GM12878 (cell line): ENCODE measurements at regions not wholly inside any gene's neighbourhood (a gene's known extent, or its start where the extent isn't known, plus 50 kb on each side); places are given as distances from the start of the nearest gene placed in this dataset.
A peak's percentile ranks its signal among the peaks of the same experiment; 100 is the strongest.

Experiments
- ATF3 ChIP-seq: IDR thresholded peaks from 2 replicates; pipeline ENCODE4 v1.6.1; 2011; ENCODE audit warnings: low read depth, mild to moderate bottlenecking, low read length, moderate library complexity, borderline replicate concordance; ENCODE audit errors: extremely low read depth
- ATF7 ChIP-seq: fragments of 450-650 bp; IDR thresholded peaks from 2 replicates; pipeline ENCODE4 v1.6.1; 2016; ENCODE audit warnings: low read depth, mild to moderate bottlenecking
- BCL11A ChIP-seq: IDR thresholded peaks from 2 replicates; pipeline ENCODE4 v1.6.1; 2011; ENCODE audit warnings: low read depth, low read length
- BCL3 ChIP-seq: IDR thresholded peaks from 2 replicates; pipeline ENCODE4 v1.6.1; 2011; ENCODE audit warnings: borderline replicate concordance, low read depth, mild to moderate bottlenecking, moderate library complexity, low read length; ENCODE audit not compliant: insufficient read depth, poor library complexity, severe bottlenecking
- BRCA1 ChIP-seq: IDR thresholded peaks from 2 replicates; pipeline ENCODE4 v1.6.1; 2011; ENCODE audit warnings: low read depth, low read length, improper control_type of control experiment
- CREB1 ChIP-seq: IDR thresholded peaks from 2 replicates; pipeline ENCODE4 v1.6.1; 2012; ENCODE audit warnings: low read depth, mild to moderate bottlenecking, inconsistent platforms
- CREM ChIP-seq: IDR thresholded peaks from 2 replicates; pipeline ENCODE4 v1.6.1; 2014; ENCODE audit warnings: antibody characterized with exemption, low read depth
- CTCF ChIP-seq, 3 experiments: IDR thresholded peaks in 2 of 3; conservative IDR thresholded peaks in 1 of 3; 2 replicates each; pipeline ENCODE4 v1.5.1; 2011; ENCODE audit warnings: low read depth in 3 of 3, low read length in 3 of 3, mild to moderate bottlenecking in 3 of 3, control low read depth in 2 of 3, moderate library complexity in 2 of 3, inconsistent platforms in 1 of 3, mixed read lengths in 1 of 3; ENCODE audit not compliant: control insufficient read depth in 2 of 3, insufficient read depth in 1 of 3; ENCODE audit errors: extremely low read depth in 1 of 3
- GATAD2B ChIP-seq: fragments of 450-650 bp; conservative IDR thresholded peaks from 2 replicates; pipeline ENCODE4 v1.6.1; 2017; ENCODE audit warnings: low read depth, mild to moderate bottlenecking, moderate library complexity
- IRF4 ChIP-seq: IDR thresholded peaks from 2 replicates; pipeline ENCODE4 v1.6.1; 2011; ENCODE audit warnings: low read depth, low read length
- KDM1A ChIP-seq: fragments of 200-600 bp; sonication (generic); IDR thresholded peaks from 2 replicates; pipeline ENCODE4 v1.6.1; 2016; ENCODE audit warnings: borderline replicate concordance
- LARP7 ChIP-seq: fragments of 450-650 bp; IDR thresholded peaks from 2 replicates; pipeline ENCODE4 v1.6.1; 2017; ENCODE audit warnings: mild to moderate bottlenecking
- MTA3 ChIP-seq: IDR thresholded peaks from 2 replicates; pipeline ENCODE4 v1.6.1; 2012; ENCODE audit warnings: low read length, inconsistent platforms, borderline replicate concordance
- NFYB ChIP-seq: IDR thresholded peaks from 2 replicates; pipeline ENCODE4 v1.6.1; 2011; ENCODE audit warnings: low read depth, mild to moderate bottlenecking, low read length, improper control_type of control experiment, moderate library complexity; ENCODE audit not compliant: insufficient read depth
- RB1 ChIP-seq: fragments of 450-650 bp; formaldehyde crosslinking; IDR thresholded peaks from 2 replicates; pipeline ENCODE4 v1.6.1; 2017; ENCODE audit warnings: mild to moderate bottlenecking, borderline replicate concordance
- SIN3A ChIP-seq: IDR thresholded peaks from 2 replicates; pipeline ENCODE4 v1.6.1; 2012; ENCODE audit warnings: low read depth, low read length, improper control_type of control experiment
- SKIL ChIP-seq: fragments of 450-650 bp; IDR thresholded peaks from 2 replicates; pipeline ENCODE4 v1.6.1; 2017; ENCODE audit warnings: mild to moderate bottlenecking, low read depth, inconsistent platforms; ENCODE audit not compliant: poor library complexity, severe bottlenecking
- STAT1 ChIP-seq: fragments of 450-650 bp; conservative IDR thresholded peaks from 2 replicates; pipeline ENCODE4 v1.6.1; 2014; ENCODE audit warnings: antibody characterized with exemption, mild to moderate bottlenecking
- TCF3 ChIP-seq: IDR thresholded peaks from 2 replicates; pipeline ENCODE4 v1.6.1; 2012; ENCODE audit warnings: low read depth, mild to moderate bottlenecking, low read length, borderline replicate concordance; ENCODE audit not compliant: insufficient read depth
- TCF7 ChIP-seq: IDR thresholded peaks from 2 replicates; pipeline ENCODE4 v1.6.1; 2014; ENCODE audit warnings: antibody characterized with exemption, borderline replicate concordance
- ZBTB4 ChIP-seq: fragments of 450-650 bp; formaldehyde crosslinking; IDR thresholded peaks from 2 replicates; pipeline ENCODE4 v1.4.0; 2022; ENCODE audit warnings: mild to moderate bottlenecking, moderate library complexity
- ZNF622 ChIP-seq: fragments of 450-650 bp; IDR thresholded peaks from 2 replicates; pipeline ENCODE4 v1.6.1; 2017; ENCODE audit warnings: mild to moderate bottlenecking, inconsistent platforms

GRCh38 chr17:27944546-27945332 lies 51.6 kb upstream of the LYRM9 start (continued):
- TF ChIP-seq BCL3 (no peak), CTCF (IDR thresholded peaks at IDR 0.05 in 2 of 3, conservative IDR thresholded peaks at IDR 0.05 in 1 of 3; ENCODE audit: control insufficient read depth in 2 of 3, extremely low read depth in 1 of 3, insufficient read depth in 1 of 3, low read depth in 3 of 3, low read length in 3 of 3) (no peak), ZNF622 (no peak), NFYB (no peak), CREM (no peak), GATAD2B (peak; percentile 46; the same call in 1 of the 2 replicates), BCL11A (peak; percentile 61; the same call in 1 of the 2 replicates), LARP7 (no peak), TCF3 (no peak), SKIL (peak; percentile 44), ZBTB4 (CRISPR knock-in tag) (no peak), ATF3 (no peak), RB1 (no peak), IRF4 (no peak), TCF7 (no peak), MTA3 (no peak), KDM1A (no peak), BRCA1 (no peak), SIN3A (no peak), ATF7 (peak; percentile 86), STAT1 (no peak), CREB1 (no peak)
